Upper lobe of left lung (tissue), 6 donors: ENCODE measurements at regions not wholly inside any gene's neighbourhood (a gene's known extent, or its start where the extent isn't known, plus 50 kb on each side); places are given as distances from the start of the nearest gene placed in this dataset.

ENCODE experiments used
- ATAC-seq, 2 donors: fragments of 200-7000 bp; cut with Tn5 transposase; one replicate each; pipeline ENCODE4 v1.9.1; 2022; ENCODE audit warnings: mild to moderate bottlenecking in 2 of 2, moderate library complexity in 2 of 2; ENCODE audit not compliant: low FRiP score in 2 of 2
- DNase-seq, 2 donors: peaks; one replicate each; pipeline ENCODE4 v3.0.0-alpha.2; 2019 to 2020
- H3K27ac ChIP-seq, 4 donors: fragments of 200-600 bp; sonication (generic); one replicate each; pipeline ENCODE4 v1.5.1; 2016 to 2019
- H3K27me3 ChIP-seq, 4 donors: fragments of 200-600 bp; sonication (generic); one replicate each; pipeline ENCODE4 v1.5.1; 2017 to 2019
- H3K36me3 ChIP-seq, 4 donors: fragments of 200-600 bp; sonication (generic); one replicate each; pipeline ENCODE4 v1.5.1; 2016 to 2019
- H3K4me1 ChIP-seq, 4 donors: fragments of 200-600 bp; sonication (generic); one replicate each; pipeline ENCODE4 v1.5.1; 2018 to 2019
- H3K4me3 ChIP-seq, 4 donors: fragments of 200-600 bp; sonication (generic); one replicate each; pipeline ENCODE4 v1.5.1; 2017 to 2019; ENCODE audit warnings: mild to moderate bottlenecking in 2 of 4, moderate library complexity in 1 of 4
- H3K9me3 ChIP-seq, 4 donors: fragments of 200-600 bp; sonication (generic); one replicate each; pipeline ENCODE4 v1.5.1; 2018 to 2019
- EP300 ChIP-seq, 4 donors: sonication (generic); formaldehyde crosslinking; IDR thresholded peaks; one replicate each; pipeline ENCODE4 v1.5.1; 2017; ENCODE audit warnings: antibody characterized with exemption in 4 of 4, control low read depth in 2 of 4
- POLR2A ChIP-seq, 4 donors: fragments of 450-650 bp; IDR thresholded peaks; one replicate each; pipeline ENCODE4 v1.5.1; 2016 to 2017; ENCODE audit warnings: antibody characterized with exemption in 4 of 4, mild to moderate bottlenecking in 2 of 4
- POLR2AphosphoS5 ChIP-seq, 2 donors: sonication (generic); formaldehyde crosslinking; IDR thresholded peaks; one replicate each; pipeline ENCODE4 v1.5.1; 2017; ENCODE audit warnings: antibody characterized with exemption in 2 of 2
- WGBS, 2 donors: methylation state at CpG; one replicate each; pipeline ENCODE4 v1.1.5; 2017 to 2018; 5-methylcytosine and 5-hydroxymethylcytosine counted together
- TF ChIP-seq, protein P1 (sequence below), 6 experiments: fragments of 450-650 bp in 4 of 6; fragments of 200-600 bp in 2 of 6; sonication (generic) in 2 of 6; IDR thresholded peaks; one replicate each; pipeline ENCODE4 v1.5.1; 2016 to 2019; ENCODE audit warnings: antibody characterized with exemption in 6 of 6
- donor health status: DM: no; HTN: no; CAD: no; lungs with moderate emphysema.
- donor health status: DM: no; HTN: yes; CAD: no; lungs with severe emphysema.

DNA sequence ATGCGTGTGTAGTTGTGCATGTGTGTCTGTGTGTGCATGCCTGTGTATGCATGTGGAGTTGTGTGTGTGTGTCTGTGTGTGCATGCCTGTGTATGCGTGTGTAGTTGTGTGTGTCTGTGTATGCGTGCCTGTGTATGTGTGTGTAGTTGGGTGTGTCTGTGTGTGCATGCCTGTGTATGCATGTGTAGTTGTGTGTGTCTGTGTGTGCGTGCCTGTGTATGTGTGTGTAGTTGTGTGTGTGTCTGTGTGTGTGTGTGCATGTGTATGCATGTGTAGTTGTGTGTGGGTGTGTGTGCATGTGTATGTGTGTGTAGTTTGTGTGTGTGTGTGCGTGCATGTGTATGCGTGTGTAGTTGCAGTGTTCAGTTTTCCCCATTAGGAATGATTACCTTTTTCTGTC is 162.0 kb downstream of the URB2 start:
- no peak for TF ChIP-seq POLR2A (IDR thresholded peaks at IDR 0.05)
- no peak for TF ChIP-seq POLR2AphosphoS5 (IDR thresholded peaks at IDR 0.05)
- no peak for TF ChIP-seq EP300 (IDR thresholded peaks at IDR 0.05)
- TF ChIP-seq, protein P1, sequence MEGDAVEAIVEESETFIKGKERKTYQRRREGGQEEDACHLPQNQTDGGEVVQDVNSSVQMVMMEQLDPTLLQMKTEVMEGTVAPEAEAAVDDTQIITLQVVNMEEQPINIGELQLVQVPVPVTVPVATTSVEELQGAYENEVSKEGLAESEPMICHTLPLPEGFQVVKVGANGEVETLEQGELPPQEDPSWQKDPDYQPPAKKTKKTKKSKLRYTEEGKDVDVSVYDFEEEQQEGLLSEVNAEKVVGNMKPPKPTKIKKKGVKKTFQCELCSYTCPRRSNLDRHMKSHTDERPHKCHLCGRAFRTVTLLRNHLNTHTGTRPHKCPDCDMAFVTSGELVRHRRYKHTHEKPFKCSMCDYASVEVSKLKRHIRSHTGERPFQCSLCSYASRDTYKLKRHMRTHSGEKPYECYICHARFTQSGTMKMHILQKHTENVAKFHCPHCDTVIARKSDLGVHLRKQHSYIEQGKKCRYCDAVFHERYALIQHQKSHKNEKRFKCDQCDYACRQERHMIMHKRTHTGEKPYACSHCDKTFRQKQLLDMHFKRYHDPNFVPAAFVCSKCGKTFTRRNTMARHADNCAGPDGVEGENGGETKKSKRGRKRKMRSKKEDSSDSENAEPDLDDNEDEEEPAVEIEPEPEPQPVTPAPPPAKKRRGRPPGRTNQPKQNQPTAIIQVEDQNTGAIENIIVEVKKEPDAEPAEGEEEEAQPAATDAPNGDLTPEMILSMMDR (IDR thresholded peaks at IDR 0.05) = no peak
- Histone ChIP-seq H3K4me3 (no peak overlapping the region), H3K4me1 (no peaks in the 10 kb centered on the region), H3K27ac (no peak overlapping the region), H3K9me3 (no peaks in the 10 kb centered on the region), H3K27me3 (no peaks in the 10 kb centered on the region), H3K36me3 (no peaks in the 10 kb centered on the region)
- WGBS, 2 donors = 76 to 80% methylated on average over 6 of the region's 6 CpGs
- DNase-seq (no peak), ATAC-seq (no peak)

DNA sequence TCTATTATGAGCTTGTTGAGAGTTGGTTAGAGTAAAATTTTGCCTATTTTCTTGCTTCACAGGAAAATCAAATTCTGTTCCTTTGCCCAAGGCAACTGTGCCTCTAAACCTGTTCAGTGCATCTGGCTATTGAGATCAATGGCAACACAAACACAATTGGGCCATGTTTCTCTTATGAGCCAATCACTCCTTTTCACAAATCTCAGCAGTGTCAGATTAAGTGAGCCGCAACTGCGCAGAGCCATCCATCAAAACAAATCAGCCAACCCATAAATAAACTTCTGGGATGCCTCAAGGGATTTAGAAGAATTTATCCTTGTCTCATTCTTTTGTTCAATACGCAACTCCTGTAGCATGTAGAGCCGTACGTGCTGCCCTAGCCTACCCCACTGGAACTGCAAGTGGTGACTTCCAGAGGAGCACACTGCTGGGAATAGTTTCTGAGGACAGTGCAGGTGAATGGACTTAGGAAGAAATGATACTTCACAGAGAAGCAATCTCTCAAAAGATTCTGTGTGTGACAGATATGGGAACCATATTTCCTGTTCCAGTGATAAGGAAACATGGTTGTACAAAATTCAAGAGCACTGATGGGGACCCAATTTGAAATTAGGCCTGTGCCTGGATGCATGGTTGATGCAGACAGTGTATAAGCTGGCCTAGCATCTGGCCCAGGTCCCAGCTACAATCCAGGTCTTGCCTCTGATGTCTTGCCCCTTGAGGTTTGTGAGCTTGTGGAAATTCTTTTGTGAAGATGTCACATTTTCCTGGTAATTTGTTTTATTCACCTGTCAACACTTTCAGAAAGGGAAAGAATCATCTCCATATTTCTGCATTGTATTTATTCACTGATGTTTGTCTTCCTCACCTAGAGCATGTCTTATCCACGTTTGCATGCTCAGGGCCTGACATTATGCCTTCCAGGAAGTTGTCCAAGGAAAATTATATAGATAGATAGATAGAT is 166.2 kb downstream of the URB2 start:
- H3K9me3 ChIP-seq = no peaks in the 10 kb centered on the region
- no peak overlapping the region for H3K4me3 ChIP-seq
- H3K27ac ChIP-seq = no peak overlapping the region
- 76 to 80% methylated on average over 6 of the region's 6 CpGs for WGBS, 2 donors
- no peaks in the 10 kb centered on the region for H3K36me3 ChIP-seq
- H3K4me1 ChIP-seq = no peaks in the 10 kb centered on the region
- TF ChIP-seq POLR2AphosphoS5 (IDR thresholded peaks at IDR 0.05) = no peak
- TF ChIP-seq, protein P1 (IDR thresholded peaks at IDR 0.05) = no peak
- no peak for TF ChIP-seq POLR2A (IDR thresholded peaks at IDR 0.05)
- TF ChIP-seq EP300 (IDR thresholded peaks at IDR 0.05) = no peak
- DNase-seq (no peak), ATAC-seq (no peak)
- H3K27me3 ChIP-seq = no peaks in the 10 kb centered on the region

DNA sequence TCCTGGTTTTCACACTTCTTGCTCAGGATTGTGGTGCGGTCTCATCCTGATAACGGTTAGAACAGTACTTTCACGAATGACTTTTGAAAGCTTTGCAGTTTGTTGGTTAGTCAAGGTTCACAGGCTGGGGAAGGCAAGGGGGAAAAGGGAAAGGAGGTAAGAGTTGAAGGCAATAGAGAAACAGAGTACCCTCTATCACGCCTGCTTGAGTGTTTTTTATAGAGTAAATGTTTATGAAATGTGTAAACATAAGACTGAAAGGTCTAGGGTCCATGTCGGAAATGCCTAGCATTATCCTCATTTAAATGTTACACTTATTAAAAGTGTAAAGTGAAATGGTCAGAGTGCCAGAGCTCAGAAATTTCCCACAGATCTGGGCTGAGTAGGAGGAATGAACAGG is 167.4 kb downstream of the URB2 start:
- H3K36me3 ChIP-seq = no peaks in the 10 kb centered on the region
- ATAC-seq (no peak), DNase-seq (no peak)
- 47 to 63% methylated on average over 5 of the region's 5 CpGs for WGBS, 2 donors
- no peaks in the 10 kb centered on the region for H3K4me1 ChIP-seq
- no peaks in the 10 kb centered on the region for H3K27me3 ChIP-seq
- H3K9me3 ChIP-seq = no peaks in the 10 kb centered on the region
- no peak overlapping the region for H3K27ac ChIP-seq
- no peak for TF ChIP-seq EP300 (IDR thresholded peaks at IDR 0.05)
- TF ChIP-seq, protein P1 (IDR thresholded peaks at IDR 0.05) = no peak
- H3K4me3 ChIP-seq = no peak overlapping the region

DNA sequence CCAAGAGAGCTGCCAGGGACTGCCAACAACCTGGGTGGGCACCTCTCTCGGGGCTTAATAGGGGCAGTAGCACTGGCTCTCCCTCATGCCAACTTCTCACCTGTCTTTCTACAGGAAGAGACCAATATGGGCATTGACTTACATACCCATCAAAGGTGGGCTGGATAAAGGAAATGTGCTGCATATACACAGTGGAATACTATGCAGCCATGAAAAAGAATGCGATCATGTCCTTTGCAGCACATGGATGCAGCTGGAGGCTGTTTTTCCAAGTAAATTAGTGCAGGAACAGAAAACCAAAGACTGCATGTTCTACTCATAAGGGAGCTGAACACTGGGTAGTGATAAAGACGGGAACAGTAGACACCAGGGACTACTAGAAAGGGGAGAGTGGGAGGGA is 172.5 kb downstream of the URB2 start:
- Histone ChIP-seq H3K4me1 (peaks cover 0 to 2% (median 0%) of the 10 kb centered on the region in 4 donors), H3K9me3 (no peaks in the 10 kb centered on the region), H3K27me3 (no peaks in the 10 kb centered on the region), H3K36me3 (no peaks in the 10 kb centered on the region), H3K27ac (no peak overlapping the region), H3K4me3 (no peak overlapping the region)
- TF ChIP-seq EP300 (IDR thresholded peaks at IDR 0.05) (no peak), POLR2AphosphoS5 (IDR thresholded peaks at IDR 0.05) (no peak), POLR2A (IDR thresholded peaks at IDR 0.05) (no peak)
- TF ChIP-seq, protein P1 (IDR thresholded peaks at IDR 0.05) = no peak
- WGBS, 2 donors = 96 to 100% methylated on average over 2 to 3 of the region's 3 CpGs
- ATAC-seq (no peak), DNase-seq (no peak)
